ENCODE measurements at regions not wholly inside any gene's neighbourhood (a gene's known extent, or its start where the extent isn't known, plus 50 kb on each side); places are given as distances from the start of the nearest gene placed in this dataset.

DNA sequence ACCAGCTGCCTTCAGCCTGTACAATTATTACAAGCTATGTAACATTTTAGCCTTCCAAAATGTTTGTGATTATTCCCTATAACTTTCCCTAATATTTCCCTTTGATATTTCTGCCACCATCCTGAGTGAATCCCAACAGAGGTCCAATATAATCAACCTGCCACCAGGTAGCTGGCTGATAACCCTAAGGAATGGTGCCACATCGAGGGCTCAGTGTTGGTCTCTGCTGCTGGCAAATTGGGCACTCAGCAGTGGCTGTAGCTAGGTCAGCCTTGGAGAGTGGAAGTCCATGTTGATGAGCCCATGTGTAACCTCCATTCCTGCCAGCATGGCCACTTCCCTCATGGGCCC, 121.2 kb downstream of the ZNF280B start:
- TF ChIP-seq, protein P1, sequence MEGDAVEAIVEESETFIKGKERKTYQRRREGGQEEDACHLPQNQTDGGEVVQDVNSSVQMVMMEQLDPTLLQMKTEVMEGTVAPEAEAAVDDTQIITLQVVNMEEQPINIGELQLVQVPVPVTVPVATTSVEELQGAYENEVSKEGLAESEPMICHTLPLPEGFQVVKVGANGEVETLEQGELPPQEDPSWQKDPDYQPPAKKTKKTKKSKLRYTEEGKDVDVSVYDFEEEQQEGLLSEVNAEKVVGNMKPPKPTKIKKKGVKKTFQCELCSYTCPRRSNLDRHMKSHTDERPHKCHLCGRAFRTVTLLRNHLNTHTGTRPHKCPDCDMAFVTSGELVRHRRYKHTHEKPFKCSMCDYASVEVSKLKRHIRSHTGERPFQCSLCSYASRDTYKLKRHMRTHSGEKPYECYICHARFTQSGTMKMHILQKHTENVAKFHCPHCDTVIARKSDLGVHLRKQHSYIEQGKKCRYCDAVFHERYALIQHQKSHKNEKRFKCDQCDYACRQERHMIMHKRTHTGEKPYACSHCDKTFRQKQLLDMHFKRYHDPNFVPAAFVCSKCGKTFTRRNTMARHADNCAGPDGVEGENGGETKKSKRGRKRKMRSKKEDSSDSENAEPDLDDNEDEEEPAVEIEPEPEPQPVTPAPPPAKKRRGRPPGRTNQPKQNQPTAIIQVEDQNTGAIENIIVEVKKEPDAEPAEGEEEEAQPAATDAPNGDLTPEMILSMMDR (IDR thresholded peaks at IDR 0.05 in 4 of 5, conservative IDR thresholded peaks at IDR 0.05 in 1 of 5), result no peak
- no peak for TF ChIP-seq POLR2A (IDR thresholded peaks at IDR 0.05)

All from gastrocnemius medialis (tissue), 4 donors.